Fibroblast of lung (primary cell): ENCODE measurements at regions not wholly inside any gene's neighbourhood (a gene's known extent, or its start where the extent isn't known, plus 50 kb on each side); places are given as distances from the start of the nearest gene placed in this dataset.

Experiments
- DNase-seq, 2 donors: peaks; one replicate each; pipeline versions ENCODE4 v3.0.0 to v3.0.0-alpha.2; 2010; ENCODE audit warnings: low read depth in 2 of 2
- H2AFZ ChIP-seq: 2 replicates; pipeline ENCODE4 v1.5.1; 2012; ENCODE audit warnings: low read length, control low read depth, inconsistent platforms
- H3K27ac ChIP-seq: 2 replicates; pipeline ENCODE4 v1.5.1; 2011; ENCODE audit warnings: low read length, control low read depth; ENCODE audit not compliant: insufficient read depth
- H3K27me3 ChIP-seq: 2 replicates; pipeline ENCODE4 v1.5.1; 2011; ENCODE audit warnings: mild to moderate bottlenecking, low read length; ENCODE audit not compliant: control insufficient read depth, insufficient read depth
- H3K36me3 ChIP-seq: 2 replicates; pipeline ENCODE4 v1.5.1; 2011; ENCODE audit warnings: low read length; ENCODE audit not compliant: control insufficient read depth, insufficient read depth
- H3K4me1 ChIP-seq: 2 replicates; pipeline ENCODE4 v1.5.1; 2011; ENCODE audit warnings: low read length; ENCODE audit not compliant: control insufficient read depth, insufficient read depth; ENCODE audit errors: extremely low read depth
- H3K4me2 ChIP-seq: 2 replicates; pipeline ENCODE4 v1.5.1; 2011; ENCODE audit warnings: low read length, control low read depth; ENCODE audit not compliant: insufficient read depth; ENCODE audit errors: extremely low read depth
- H3K4me3 ChIP-seq, 4 experiments: fragments of 200-600 bp in 1 of 4; sonication (generic) in 1 of 4; replicated peaks in 1 of 4; 2 replicates each; pipeline ENCODE4 v1.5.1; 2011 to 2016; ENCODE audit warnings: low read length in 4 of 4, low read depth in 3 of 4, mild to moderate bottlenecking in 3 of 4, control low read depth in 2 of 4, inconsistent platforms in 1 of 4, mixed read lengths in 1 of 4; ENCODE audit not compliant: insufficient read depth in 1 of 4; ENCODE audit errors: control extremely low read depth in 1 of 4
- H3K79me2 ChIP-seq: 2 replicates; pipeline ENCODE4 v1.5.1; 2012; ENCODE audit warnings: mild to moderate bottlenecking, low read length, inconsistent platforms; ENCODE audit not compliant: control insufficient read depth, insufficient read depth
- H3K9ac ChIP-seq: 2 replicates; pipeline ENCODE4 v1.5.1; 2011; ENCODE audit warnings: mild to moderate bottlenecking, low read length, control low read depth; ENCODE audit not compliant: insufficient read depth
- H3K9me3 ChIP-seq: 2 replicates; pipeline ENCODE4 v1.5.1; 2012; ENCODE audit warnings: low read depth, low read length; ENCODE audit not compliant: control insufficient read depth, insufficient read depth
- H4K20me1 ChIP-seq: 2 replicates; pipeline ENCODE4 v1.5.1; 2011; ENCODE audit warnings: low read length; ENCODE audit not compliant: control insufficient read depth, insufficient read depth; ENCODE audit errors: extremely low read depth
- EZH2 ChIP-seq: IDR thresholded peaks from 2 replicates; pipeline ENCODE4 v1.5.1; 2012; ENCODE audit warnings: low read length, control low read depth, mild to moderate bottlenecking; ENCODE audit errors: missing control alignments
- TF ChIP-seq, protein P1 (sequence below), 2 donors: IDR thresholded peaks in 1 of 2; conservative IDR thresholded peaks in 1 of 2; 1 replicate in 1 of 2; 2 replicates in 1 of 2; pipeline ENCODE4 v1.5.1; 2011 to 2012; ENCODE audit warnings: low read length in 2 of 2, control low read depth in 1 of 2, inconsistent platforms in 1 of 2, low read depth in 1 of 2, mild to moderate bottlenecking in 1 of 2

DNA sequence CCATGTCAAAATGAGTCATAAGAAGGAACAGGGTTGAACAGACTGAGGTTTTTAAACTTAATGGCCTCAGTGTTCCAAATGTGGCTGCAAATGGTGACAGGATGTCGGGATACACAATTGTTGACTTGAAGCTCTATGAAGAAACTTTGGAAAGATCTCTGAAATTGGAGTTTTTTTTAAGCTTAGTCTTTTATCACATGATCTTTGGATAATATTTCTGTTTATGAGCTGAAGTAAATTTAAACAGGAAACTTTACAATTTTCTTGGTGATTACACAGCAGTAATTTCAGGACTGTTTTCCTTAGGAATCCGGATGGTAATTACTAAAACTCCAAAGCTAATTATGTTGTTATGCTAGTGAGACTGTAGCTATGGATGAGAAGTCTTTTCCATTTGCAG lies 199.1 kb upstream of the NRXN1 start:
- DNase-seq = no peak
- H3K79me2 ChIP-seq = no peaks in the 10 kb centered on the region
- H3K9me3 ChIP-seq = no peaks in the 10 kb centered on the region
- H3K36me3 ChIP-seq = no peaks in the 10 kb centered on the region
- H3K4me2 ChIP-seq = no peak overlapping the region
- TF ChIP-seq, protein P1, sequence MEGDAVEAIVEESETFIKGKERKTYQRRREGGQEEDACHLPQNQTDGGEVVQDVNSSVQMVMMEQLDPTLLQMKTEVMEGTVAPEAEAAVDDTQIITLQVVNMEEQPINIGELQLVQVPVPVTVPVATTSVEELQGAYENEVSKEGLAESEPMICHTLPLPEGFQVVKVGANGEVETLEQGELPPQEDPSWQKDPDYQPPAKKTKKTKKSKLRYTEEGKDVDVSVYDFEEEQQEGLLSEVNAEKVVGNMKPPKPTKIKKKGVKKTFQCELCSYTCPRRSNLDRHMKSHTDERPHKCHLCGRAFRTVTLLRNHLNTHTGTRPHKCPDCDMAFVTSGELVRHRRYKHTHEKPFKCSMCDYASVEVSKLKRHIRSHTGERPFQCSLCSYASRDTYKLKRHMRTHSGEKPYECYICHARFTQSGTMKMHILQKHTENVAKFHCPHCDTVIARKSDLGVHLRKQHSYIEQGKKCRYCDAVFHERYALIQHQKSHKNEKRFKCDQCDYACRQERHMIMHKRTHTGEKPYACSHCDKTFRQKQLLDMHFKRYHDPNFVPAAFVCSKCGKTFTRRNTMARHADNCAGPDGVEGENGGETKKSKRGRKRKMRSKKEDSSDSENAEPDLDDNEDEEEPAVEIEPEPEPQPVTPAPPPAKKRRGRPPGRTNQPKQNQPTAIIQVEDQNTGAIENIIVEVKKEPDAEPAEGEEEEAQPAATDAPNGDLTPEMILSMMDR (conservative IDR thresholded peaks at IDR 0.05 in 1 of 2, IDR thresholded peaks at IDR 0.05 in 1 of 2; ENCODE audit: low read depth in 1 of 2, low read length in 2 of 2) = no peak
- TF ChIP-seq EZH2 = no peak
- no peak overlapping the region for H3K9ac ChIP-seq
- no peaks in the 10 kb centered on the region for H4K20me1 ChIP-seq
- H3K4me1 ChIP-seq = no peaks in the 10 kb centered on the region
- no peaks in the 10 kb centered on the region for H3K27me3 ChIP-seq
- H3K27ac ChIP-seq = no peak overlapping the region
- no peak overlapping the region for H2AFZ ChIP-seq
- H3K4me3 ChIP-seq = no peak overlapping the region

DNA sequence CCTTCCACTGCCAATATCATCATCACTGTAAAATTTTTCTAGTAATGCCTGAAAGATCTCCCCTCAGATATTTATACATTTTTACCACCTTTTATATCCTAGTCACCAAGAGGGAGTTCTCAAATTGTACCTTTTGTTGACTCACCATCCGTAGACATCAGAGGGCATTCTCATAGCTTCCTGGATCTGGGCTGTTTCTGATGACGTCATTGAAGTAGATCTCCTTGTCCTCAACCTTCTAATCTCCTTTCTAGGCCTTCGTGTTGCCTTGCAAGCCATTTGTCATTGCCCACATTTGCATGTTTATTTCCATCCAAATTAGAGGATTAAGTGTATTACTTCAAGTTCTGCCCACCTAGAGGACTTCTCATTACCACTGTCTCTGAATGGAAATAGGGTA lies 193.4 kb upstream of the NRXN1 start:
- Histone ChIP-seq H3K9me3 (no peaks in the 10 kb centered on the region), H3K36me3 (no peaks in the 10 kb centered on the region), H3K4me1 (no peaks in the 10 kb centered on the region), H3K9ac (no peak overlapping the region), H3K4me3 (no peak overlapping the region), H3K79me2 (no peaks in the 10 kb centered on the region), H3K4me2 (no peak overlapping the region), H3K27me3 (no peaks in the 10 kb centered on the region), H2AFZ (no peak overlapping the region), H3K27ac (no peak overlapping the region), H4K20me1 (no peaks in the 10 kb centered on the region)
- TF ChIP-seq, protein P1 (conservative IDR thresholded peaks at IDR 0.05 in 1 of 2, IDR thresholded peaks at IDR 0.05 in 1 of 2; ENCODE audit: low read depth in 1 of 2, low read length in 2 of 2) = no peak
- no peak for TF ChIP-seq EZH2
- DNase-seq = no peak

DNA sequence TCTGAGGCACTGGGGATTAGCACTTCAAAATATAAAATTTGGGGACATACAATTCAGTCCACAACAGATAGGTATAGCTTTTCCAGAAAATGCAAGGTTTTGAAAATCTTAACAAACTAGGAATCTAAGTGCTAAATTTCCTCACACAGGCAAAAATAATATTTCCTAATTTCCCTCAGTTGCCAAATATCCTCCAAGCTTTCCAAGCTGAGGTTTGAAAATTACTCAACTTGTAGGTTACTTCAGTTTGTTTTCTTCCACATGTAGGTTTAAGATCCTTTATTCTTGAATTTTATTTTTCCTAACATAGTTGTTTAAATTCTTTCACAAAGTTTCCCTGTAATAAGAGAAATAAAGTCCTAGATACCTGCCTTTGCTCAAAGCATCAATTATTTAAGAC lies 192.9 kb upstream of the NRXN1 start:
- no peak for DNase-seq
- Histone ChIP-seq H3K4me3 (no peak overlapping the region), H2AFZ (no peak overlapping the region), H3K9me3 (no peaks in the 10 kb centered on the region), H3K4me1 (no peaks in the 10 kb centered on the region), H3K79me2 (no peaks in the 10 kb centered on the region), H3K4me2 (no peak overlapping the region), H3K27ac (no peak overlapping the region), H3K9ac (no peak overlapping the region), H4K20me1 (no peaks in the 10 kb centered on the region), H3K27me3 (no peaks in the 10 kb centered on the region), H3K36me3 (no peaks in the 10 kb centered on the region)
- TF ChIP-seq, protein P1 (conservative IDR thresholded peaks at IDR 0.05 in 1 of 2, IDR thresholded peaks at IDR 0.05 in 1 of 2; ENCODE audit: low read depth in 1 of 2, low read length in 2 of 2) = no peak
- no peak for TF ChIP-seq EZH2
